H1 (cell line): ENCODE measurements at regions not wholly inside any gene's neighbourhood (a gene's known extent, or its start where the extent isn't known, plus 50 kb on each side); places are given as distances from the start of the nearest gene placed in this dataset.
A peak's percentile ranks its signal among the peaks of the same experiment; 100 is the strongest.

Source experiments
- CTCF ChIA-PET: fragments of 300-600 bp; sonication (Branson Sonifier 250); formaldehyde crosslinking; loops from one replicate; lab custom pipeline; 2021; ENCODE audit not compliant: partially characterized antibody; lab: Charles Lee
- POLR2A ChIA-PET: fragments of 300-600 bp; sonication (Branson Sonifier 250); formaldehyde crosslinking; loops from one replicate; lab custom pipeline; 2021; ENCODE audit warnings: inconsistent platforms; ENCODE audit not compliant: partially characterized antibody; lab: Charles Lee
- DNase-seq, 2 experiments: peaks; one replicate each; pipeline versions ENCODE4 v3.0.0 to v3.0.0-alpha.2; 2010 to 2022; ENCODE audit warnings: low spot score in 2 of 2, low read depth in 1 of 2, mixed read lengths in 1 of 2
- FAIRE-seq: peaks from 2 replicates; lab custom pipeline; 2011; peaks lifted over from hg19 to GRCh38; lab: Jason Lieb, UNC
- H2AFZ ChIP-seq: 2 replicates; pipeline ENCODE4 v1.8.1; 2012; ENCODE audit warnings: low read length, inconsistent platforms
- H2AK5ac ChIP-seq: 2 replicates; pipeline ENCODE4 v1.6.1; 2013; ENCODE audit warnings: low read depth, low read length
- H2BK120ac ChIP-seq: replicated peaks from 2 replicates; pipeline ENCODE3; 2013; ENCODE audit warnings: low read depth, low read length, inconsistent platforms
- H2BK12ac ChIP-seq: 2 replicates; pipeline ENCODE4 v1.6.1; 2013; ENCODE audit warnings: low read depth, low read length
- H2BK15ac ChIP-seq: 2 replicates; pipeline ENCODE4 v1.6.1; 2013; ENCODE audit warnings: low read length
- H2BK20ac ChIP-seq: 2 replicates; pipeline ENCODE4 v1.6.1; 2013; ENCODE audit warnings: low read length
- H2BK5ac ChIP-seq: 2 replicates; pipeline ENCODE4 v1.6.1; 2013; ENCODE audit warnings: low read depth, low read length
- H3K14ac ChIP-seq: 2 replicates; pipeline ENCODE4 v1.6.1; 2013; ENCODE audit warnings: inconsistent platforms; ENCODE audit not compliant: insufficient read length
- H3K18ac ChIP-seq: 2 replicates; pipeline ENCODE4 v1.6.1; 2013; ENCODE audit warnings: low read length; ENCODE audit errors: extremely low read depth
- H3K23ac ChIP-seq: 2 replicates; pipeline ENCODE4 v1.6.1; 2013; ENCODE audit warnings: inconsistent platforms; ENCODE audit not compliant: insufficient read length
- H3K23me2 ChIP-seq: 2 replicates; pipeline ENCODE4 v1.6.1; 2013; ENCODE audit warnings: low read depth, low read length
- H3K27ac ChIP-seq: 2 replicates; pipeline ENCODE4 v1.6.1; 2011; ENCODE audit warnings: low read depth, low read length, inconsistent platforms
- H3K27me3 ChIP-seq, 4 experiments: replicated peaks in 1 of 4; 1 replicate in 1 of 4; 2 replicates in 3 of 4; pipeline versions ENCODE4 v1.6.1 to v1.8.1; 2011 to 2013; ENCODE audit warnings: low read length in 3 of 4, mild to moderate bottlenecking in 3 of 4, inconsistent platforms in 2 of 4, mixed read lengths in 2 of 4, moderate library complexity in 1 of 4; ENCODE audit not compliant: control insufficient read depth in 3 of 4, insufficient read depth in 3 of 4; ENCODE audit errors: extremely low read depth in 1 of 4
- H3K36me3 ChIP-seq, 4 experiments: 2 replicates each; pipeline versions ENCODE4 v1.6.1 to v1.8.1; 2011 to 2013; ENCODE audit warnings: mild to moderate bottlenecking in 4 of 4, low read length in 3 of 4, moderate library complexity in 2 of 4, control low read depth in 1 of 4, inconsistent platforms in 1 of 4; ENCODE audit not compliant: insufficient read depth in 4 of 4, control insufficient read depth in 2 of 4
- H3K4ac ChIP-seq: replicated peaks from 2 replicates; pipeline ENCODE3; 2013; ENCODE audit warnings: low read length, low read depth, mixed read lengths, inconsistent platforms; ENCODE audit not compliant: insufficient read length
- H3K4me1 ChIP-seq, 4 experiments: replicated peaks in 1 of 4; 1 replicate in 1 of 4; 2 replicates in 3 of 4; pipeline versions ENCODE4 v1.6.1 to v1.8.1; 2011 to 2013; ENCODE audit warnings: low read length in 3 of 4, inconsistent platforms in 2 of 4, mixed read lengths in 1 of 4; ENCODE audit not compliant: insufficient read depth in 4 of 4, control insufficient read depth in 3 of 4
- H3K4me2 ChIP-seq, 2 experiments: 2 replicates each; pipeline versions ENCODE4 v1.6.1 to v1.8.1; 2011 to 2013; ENCODE audit warnings: low read depth in 2 of 2, low read length in 2 of 2, control low read depth in 1 of 2, inconsistent platforms in 1 of 2, mild to moderate bottlenecking in 1 of 2; ENCODE audit not compliant: insufficient read depth in 1 of 2
- H3K4me3 ChIP-seq, 4 experiments: fragments of 200-600, 300-600 bp in 1 of 4; sonication (generic), shearing (Covaris generic), sonication (Bioruptor Twin) in 1 of 4; 2 replicates each; pipeline versions ENCODE4 v1.5.1 to v1.8.1; 2011 to 2016; ENCODE audit warnings: low read length in 4 of 4, low read depth in 3 of 4, control low read depth in 2 of 4, inconsistent platforms in 2 of 4, mild to moderate bottlenecking in 2 of 4, mixed read lengths in 1 of 4, moderate library complexity in 1 of 4; ENCODE audit not compliant: insufficient read depth in 2 of 4; ENCODE audit errors: extremely low read depth in 1 of 4
- H3K56ac ChIP-seq: replicated peaks from 2 replicates; pipeline ENCODE3; 2013; ENCODE audit warnings: low read depth, mild to moderate bottlenecking, mixed read lengths, low read length, inconsistent platforms; ENCODE audit not compliant: insufficient read length
- H3K79me1 ChIP-seq: 2 replicates; pipeline ENCODE4 v1.6.1; 2013; ENCODE audit warnings: low read depth, low read length, control low read depth
- H3K79me2 ChIP-seq, 2 experiments: 2 replicates each; pipeline versions ENCODE4 v1.6.1 to v1.8.1; 2012 to 2013; ENCODE audit warnings: low read length in 2 of 2, mild to moderate bottlenecking in 2 of 2, inconsistent platforms in 1 of 2; ENCODE audit not compliant: insufficient read depth in 2 of 2, control insufficient read depth in 1 of 2
- H3K9ac ChIP-seq, 4 experiments: replicated peaks in 1 of 4; 1 replicate in 1 of 4; 2 replicates in 3 of 4; pipeline versions ENCODE4 v1.6.1 to v1.8.1; 2011 to 2013; ENCODE audit warnings: low read depth in 3 of 4, low read length in 3 of 4, control low read depth in 2 of 4, mild to moderate bottlenecking in 2 of 4, moderate library complexity in 2 of 4, inconsistent platforms in 1 of 4; ENCODE audit errors: extremely low read depth in 1 of 4
- H3K9me3 ChIP-seq, 2 experiments: 2 replicates each; pipeline versions ENCODE4 v1.6.1 to v1.8.1; 2012 to 2013; ENCODE audit warnings: mild to moderate bottlenecking in 2 of 2, moderate library complexity in 2 of 2, control low read depth in 1 of 2, inconsistent platforms in 1 of 2, low read depth in 1 of 2, low read length in 1 of 2, mixed read lengths in 1 of 2; ENCODE audit not compliant: insufficient read depth in 2 of 2
- H4K20me1 ChIP-seq, 2 experiments: replicated peaks in 1 of 2; 2 replicates each; pipeline versions ENCODE3 to v1.8.1; 2011 to 2013; ENCODE audit warnings: inconsistent platforms in 2 of 2, low read length in 2 of 2, mild to moderate bottlenecking in 1 of 2; ENCODE audit not compliant: insufficient read depth in 2 of 2, control insufficient read depth in 1 of 2
- H4K5ac ChIP-seq: 2 replicates; pipeline ENCODE4 v1.6.1; 2013; ENCODE audit warnings: low read length, low read depth, mixed read lengths, inconsistent platforms; ENCODE audit not compliant: insufficient read length
- H4K8ac ChIP-seq: 2 replicates; pipeline ENCODE4 v1.8.0; 2013; ENCODE audit warnings: mild to moderate bottlenecking, moderate library complexity, low read length, inconsistent platforms; ENCODE audit not compliant: insufficient read depth; ENCODE audit errors: extremely low read depth
- H4K91ac ChIP-seq: replicated peaks from 2 replicates; pipeline ENCODE3; 2013; ENCODE audit warnings: low read length, mixed read lengths, inconsistent platforms; ENCODE audit not compliant: insufficient read length
- CEBPB ChIP-seq: IDR thresholded peaks from 2 replicates; pipeline ENCODE4 v1.6.1; 2012; ENCODE audit warnings: low read depth, low read length
- CTBP2 ChIP-seq: IDR thresholded peaks from 2 replicates; pipeline ENCODE4 v1.7.0; 2011; ENCODE audit warnings: borderline replicate concordance, mild to moderate bottlenecking, moderate library complexity, mixed read lengths, low read length; ENCODE audit not compliant: insufficient read depth, insufficient read length
- EP300 ChIP-seq, 2 experiments: IDR thresholded peaks; 1 replicate in 1 of 2; 2 replicates in 1 of 2; pipeline ENCODE4 v1.6.1; 2011 to 2012; ENCODE audit warnings: low read depth in 2 of 2, low read length in 2 of 2, mild to moderate bottlenecking in 2 of 2, borderline replicate concordance in 1 of 2, inconsistent platforms in 1 of 2, moderate library complexity in 1 of 2
- GABPA ChIP-seq: IDR thresholded peaks from 2 replicates; pipeline ENCODE4 v1.6.1; 2011; ENCODE audit warnings: mild to moderate bottlenecking, low read length, moderate library complexity, borderline replicate concordance; ENCODE audit not compliant: insufficient read depth
- MAX ChIP-seq: IDR thresholded peaks from 2 replicates; pipeline ENCODE4 v1.6.1; 2012; ENCODE audit warnings: inconsistent platforms
- NRF1 ChIP-seq: IDR thresholded peaks from 2 replicates; pipeline ENCODE4 v1.6.1; 2011; ENCODE audit warnings: mild to moderate bottlenecking, low read depth, low read length, improper control_type of control experiment
- SAP30 ChIP-seq: fragments of 300-600 bp; sonication (generic); IDR thresholded peaks from 2 replicates; pipeline ENCODE4 v1.7.1; 2012; ENCODE audit warnings: low read length, moderate library complexity, mild to moderate bottlenecking, inconsistent platforms; ENCODE audit not compliant: insufficient read depth, insufficient replicate concordance
- WGBS, 2 experiments: shearing (Covaris generic) in 1 of 2; methylation state at CpG; one replicate each; pipeline versions ENCODE4 v1.1.6 to v1.1.7; 2013 to 2015; ENCODE audit warnings: low lambda C conversion rate in 2 of 2, mixed read lengths in 2 of 2, inconsistent platforms in 1 of 2, low coverage in 1 of 2, missing lambda C conversion rate in 1 of 2; ENCODE audit not compliant: insufficient replicate concordance in 2 of 2, insufficient coverage in 1 of 2, insufficient read length in 1 of 2; ENCODE audit errors: extremely low coverage in 1 of 2, missing lambda C conversion rate in 1 of 2; 5-methylcytosine and 5-hydroxymethylcytosine counted together

GRCh38 chr16:13680021-13680889 lies 239.7 kb upstream of the ERCC4 start:
- Histone ChIP-seq H3K23me2 (no peaks in the 10 kb centered on the region; the same call in 1 of the 2 replicates), H3K9me3 (no peaks in the 10 kb centered on the region), H3K79me1 (no peaks in the 10 kb centered on the region), H2BK15ac (no peak overlapping the region), H3K4ac (no peak overlapping the region), H2BK120ac (no peak overlapping the region)
- POLR2A ChIA-PET: no interaction called here
- DNase-seq: no peak
- TF ChIP-seq CTBP2 (no peak), MAX (no peak), SAP30 (no peak), EP300 (IDR thresholded peaks at IDR 0.05; ENCODE audit: borderline replicate concordance in 1 of 2, low read depth in 2 of 2, low read length in 2 of 2) (no peak), CEBPB (no peak), GABPA (peak; percentile 79), NRF1 (no peak)
- TF ChIP-seq, all 59 proteins: peak for 1
- Histone ChIP-seq H3K18ac (no peak overlapping the region), H4K5ac (no peak overlapping the region), H2BK20ac (no peak overlapping the region), H2BK12ac (no peak overlapping the region), H3K56ac (no peak overlapping the region), H3K9ac (no peak overlapping the region), H2BK5ac (no peak overlapping the region), H4K91ac (no peak overlapping the region), H3K23ac (no peak overlapping the region), H3K4me2 (no peak overlapping the region), H3K4me3 (no peak overlapping the region), H2AK5ac (no peak overlapping the region), H3K4me1 (no peaks in the 10 kb centered on the region), H2AFZ (peak overlapping the region; percentile 70), H3K27me3 (peaks cover 0 to 1% (median 0%) of the 10 kb centered on the region in 4 experiments; a peak in 2 of 7 replicates), H3K27ac (no peak overlapping the region), H3K36me3 (no peaks in the 10 kb centered on the region), H3K79me2 (no peaks in the 10 kb centered on the region), H3K14ac (no peak overlapping the region), H4K20me1 (no peaks in the 10 kb centered on the region), H4K8ac (no peak overlapping the region)
- CTCF ChIA-PET: no interaction called here
- FAIRE-seq: no peak
- 95% methylated on average over 1 of the region's 1 CpG; no CpG with 5 or more reads in 1 of the 2 experiments for WGBS, 2 experiments
